DOHH2 (cell line): ENCODE measurements at regions not wholly inside any gene's neighbourhood (a gene's known extent, or its start where the extent isn't known, plus 50 kb on each side); places are given as distances from the start of the nearest gene placed in this dataset.

ENCODE experiments used
- EZH2phosphoT487 ChIP-seq: fragments of 200-600 bp; sonication (generic); IDR thresholded peaks from 2 replicates; pipeline ENCODE4 v1.6.1; 2017; ENCODE audit warnings: borderline replicate concordance, mild to moderate bottlenecking, antibody characterized with exemption, low read length, moderate library complexity, mixed read lengths
- TF ChIP-seq, protein P1 (sequence below): fragments of 200-600 bp; sonication (generic); IDR thresholded peaks from one replicate; pipeline ENCODE4 v1.5.1; 2014; ENCODE audit warnings: antibody characterized with exemption, mild to moderate bottlenecking, low read depth, low read length; ENCODE audit not compliant: poor library complexity, severe bottlenecking

DNA sequence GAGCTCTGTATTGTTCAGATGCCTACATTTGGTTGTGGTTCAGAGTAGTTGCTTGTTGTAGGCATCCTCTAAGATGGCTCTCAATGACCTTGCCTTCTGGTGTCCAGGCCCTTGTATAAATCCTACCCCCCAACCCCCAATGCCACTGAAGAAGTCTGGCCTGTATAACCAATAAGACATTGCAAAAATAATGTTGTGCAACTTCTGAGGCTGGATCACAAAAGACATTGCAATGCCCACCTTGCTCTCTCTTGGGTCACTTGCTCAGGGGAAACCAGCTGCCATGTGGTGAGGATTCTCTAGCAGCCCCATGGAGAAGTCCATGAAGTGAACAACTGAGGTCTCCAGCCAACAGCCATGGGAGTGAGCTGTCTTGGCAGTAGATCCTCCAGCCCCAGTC is 234.0 kb upstream of the TBX3 start:
- TF ChIP-seq, protein P1, sequence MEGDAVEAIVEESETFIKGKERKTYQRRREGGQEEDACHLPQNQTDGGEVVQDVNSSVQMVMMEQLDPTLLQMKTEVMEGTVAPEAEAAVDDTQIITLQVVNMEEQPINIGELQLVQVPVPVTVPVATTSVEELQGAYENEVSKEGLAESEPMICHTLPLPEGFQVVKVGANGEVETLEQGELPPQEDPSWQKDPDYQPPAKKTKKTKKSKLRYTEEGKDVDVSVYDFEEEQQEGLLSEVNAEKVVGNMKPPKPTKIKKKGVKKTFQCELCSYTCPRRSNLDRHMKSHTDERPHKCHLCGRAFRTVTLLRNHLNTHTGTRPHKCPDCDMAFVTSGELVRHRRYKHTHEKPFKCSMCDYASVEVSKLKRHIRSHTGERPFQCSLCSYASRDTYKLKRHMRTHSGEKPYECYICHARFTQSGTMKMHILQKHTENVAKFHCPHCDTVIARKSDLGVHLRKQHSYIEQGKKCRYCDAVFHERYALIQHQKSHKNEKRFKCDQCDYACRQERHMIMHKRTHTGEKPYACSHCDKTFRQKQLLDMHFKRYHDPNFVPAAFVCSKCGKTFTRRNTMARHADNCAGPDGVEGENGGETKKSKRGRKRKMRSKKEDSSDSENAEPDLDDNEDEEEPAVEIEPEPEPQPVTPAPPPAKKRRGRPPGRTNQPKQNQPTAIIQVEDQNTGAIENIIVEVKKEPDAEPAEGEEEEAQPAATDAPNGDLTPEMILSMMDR: no peak
- TF ChIP-seq EZH2phosphoT487: no peak
